ENCODE measurements at regions not wholly inside any gene's neighbourhood (a gene's known extent, or its start where the extent isn't known, plus 50 kb on each side); places are given as distances from the start of the nearest gene placed in this dataset.

DNA sequence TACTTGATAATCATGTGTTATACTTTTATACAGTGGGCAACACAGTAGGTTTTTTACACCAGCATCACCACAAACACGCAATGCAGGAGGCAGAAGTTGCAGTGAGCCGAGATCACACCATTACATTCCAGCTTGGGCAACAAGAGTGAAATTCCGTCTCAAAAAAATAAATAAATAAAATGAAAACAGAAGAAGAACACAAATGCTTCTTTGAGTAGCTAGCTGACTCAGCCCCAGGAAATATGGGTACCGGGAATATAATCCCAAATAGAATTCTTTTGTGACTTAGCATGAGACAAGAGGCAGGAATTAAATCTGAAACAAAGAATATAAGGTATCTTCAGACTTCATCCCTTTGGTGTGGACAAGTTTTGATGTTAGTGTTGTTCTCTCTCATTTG lies 164.2 kb upstream of the ATXN1 start:
- no TSS peak for BruUV-seq (replicated peaks)
- ChIA-PET CTCF (ENCODE audit: unreplicated experiment) (no interaction called here), POLR2A (no interaction called here)
- Histone ChIP-seq H4K20me1 (ENCODE audit: insufficient read depth, low read length) (no peaks in the 10 kb centered on the region), H3K4me2 (ENCODE audit: low read length) (no peak overlapping the region), H3K27ac (ENCODE audit: low read depth, low read length, poor library complexity, severe bottlenecking) (no peak overlapping the region), H3K79me2 (ENCODE audit: insufficient read depth, low read depth, low read length) (no peaks in the 10 kb centered on the region), H3K4me1 (ENCODE audit: insufficient read depth, low read length, poor library complexity, severe bottlenecking) (no peaks in the 10 kb centered on the region), H3K36me3 (ENCODE audit: insufficient read depth, low read length) (no peaks in the 10 kb centered on the region), H3K9me2 (ENCODE audit: insufficient read depth, low read length) (no peaks in the 10 kb centered on the region), H3K9me3 (ENCODE audit: low read length) (no peaks in the 10 kb centered on the region), H3K4me3 (ENCODE audit: low read depth, low read length, poor library complexity, severe bottlenecking) (no peak overlapping the region), H2AFZ (ENCODE audit: low read length) (no peak overlapping the region)
- DNase-seq (ENCODE audit: low spot score) = no peak
- intact Hi-C loops (cut with micrococcal nuclease; ENCODE audit: unreplicated experiment) = no loop called here
- no peak for TF ChIP-seq EZH2phosphoT487 (IDR thresholded peaks at IDR 0.05; ENCODE audit: borderline replicate concordance, low read depth, low read length)
- TF ChIP-seq, protein P1, sequence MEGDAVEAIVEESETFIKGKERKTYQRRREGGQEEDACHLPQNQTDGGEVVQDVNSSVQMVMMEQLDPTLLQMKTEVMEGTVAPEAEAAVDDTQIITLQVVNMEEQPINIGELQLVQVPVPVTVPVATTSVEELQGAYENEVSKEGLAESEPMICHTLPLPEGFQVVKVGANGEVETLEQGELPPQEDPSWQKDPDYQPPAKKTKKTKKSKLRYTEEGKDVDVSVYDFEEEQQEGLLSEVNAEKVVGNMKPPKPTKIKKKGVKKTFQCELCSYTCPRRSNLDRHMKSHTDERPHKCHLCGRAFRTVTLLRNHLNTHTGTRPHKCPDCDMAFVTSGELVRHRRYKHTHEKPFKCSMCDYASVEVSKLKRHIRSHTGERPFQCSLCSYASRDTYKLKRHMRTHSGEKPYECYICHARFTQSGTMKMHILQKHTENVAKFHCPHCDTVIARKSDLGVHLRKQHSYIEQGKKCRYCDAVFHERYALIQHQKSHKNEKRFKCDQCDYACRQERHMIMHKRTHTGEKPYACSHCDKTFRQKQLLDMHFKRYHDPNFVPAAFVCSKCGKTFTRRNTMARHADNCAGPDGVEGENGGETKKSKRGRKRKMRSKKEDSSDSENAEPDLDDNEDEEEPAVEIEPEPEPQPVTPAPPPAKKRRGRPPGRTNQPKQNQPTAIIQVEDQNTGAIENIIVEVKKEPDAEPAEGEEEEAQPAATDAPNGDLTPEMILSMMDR (conservative IDR thresholded peaks at IDR 0.05; ENCODE audit: low read length) = no peak

DNA sequence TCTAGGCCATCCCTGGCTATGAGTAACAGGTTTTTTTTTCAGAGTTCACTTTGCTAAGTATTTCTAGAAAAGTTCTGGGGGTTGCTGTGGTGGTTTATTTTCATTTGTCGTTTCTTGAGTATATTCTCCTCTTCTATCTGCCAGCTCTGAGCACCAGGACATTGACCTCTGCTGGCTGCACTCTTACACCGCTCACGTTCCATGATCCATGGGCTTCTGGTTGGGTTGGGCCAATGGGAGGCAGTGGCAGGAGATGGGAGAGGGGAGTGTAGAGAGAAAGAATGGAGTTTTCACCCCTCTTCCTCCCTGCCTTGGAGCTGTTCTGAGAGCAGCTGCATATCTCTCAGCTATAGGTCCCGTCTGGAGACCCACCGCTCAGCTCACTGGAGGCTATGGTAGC lies 161.0 kb upstream of the ATXN1 start:
- ChIA-PET CTCF (ENCODE audit: unreplicated experiment) (no interaction called here), POLR2A (no interaction called here)
- intact Hi-C loops (cut with micrococcal nuclease; ENCODE audit: unreplicated experiment) = no loop called here

DNA sequence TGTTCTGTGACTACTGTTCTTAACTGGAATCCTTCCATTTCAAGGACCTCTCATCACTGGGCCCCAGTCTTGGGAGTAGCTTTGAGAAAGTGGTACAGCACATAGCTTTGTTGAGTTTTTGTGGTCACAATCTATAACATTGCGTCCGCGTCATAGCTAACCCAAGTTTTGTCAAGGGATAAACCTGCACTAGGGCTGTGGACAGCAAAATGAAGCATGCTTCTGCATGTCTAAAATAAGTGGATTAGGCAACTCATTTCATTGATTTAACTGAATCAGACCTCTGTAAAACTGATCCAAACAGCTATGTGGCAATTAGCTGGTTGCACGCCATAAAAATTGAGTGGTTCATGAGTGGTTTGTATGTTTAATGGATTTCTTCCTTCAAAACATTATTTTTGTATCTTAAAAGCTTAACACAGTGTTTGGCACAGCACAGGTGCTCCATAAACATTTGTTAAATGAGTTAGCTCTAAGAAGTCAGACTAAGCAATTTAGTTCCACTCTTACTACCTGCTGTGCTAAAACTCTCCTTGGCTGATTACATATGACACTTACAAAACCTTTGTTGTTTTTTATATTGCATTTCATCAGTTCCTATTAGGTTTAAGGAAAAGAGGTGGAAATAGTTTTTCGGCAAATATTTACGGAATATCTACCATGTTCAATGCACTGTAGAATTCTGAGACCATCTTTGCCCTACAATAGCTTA lies 160.3 kb upstream of the ATXN1 start:
- Histone ChIP-seq H3K27ac (ENCODE audit: low read depth, low read length, poor library complexity, severe bottlenecking) (no peak overlapping the region), H3K9me3 (ENCODE audit: low read length) (no peaks in the 10 kb centered on the region), H3K4me2 (ENCODE audit: low read length) (no peak overlapping the region), H3K4me1 (ENCODE audit: insufficient read depth, low read length, poor library complexity, severe bottlenecking) (no peaks in the 10 kb centered on the region), H4K20me1 (ENCODE audit: insufficient read depth, low read length) (no peaks in the 10 kb centered on the region), H3K79me2 (ENCODE audit: insufficient read depth, low read depth, low read length) (no peaks in the 10 kb centered on the region), H2AFZ (ENCODE audit: low read length) (no peak overlapping the region), H3K36me3 (ENCODE audit: insufficient read depth, low read length) (no peaks in the 10 kb centered on the region), H3K4me3 (ENCODE audit: low read depth, low read length, poor library complexity, severe bottlenecking) (no peak overlapping the region), H3K9me2 (ENCODE audit: insufficient read depth, low read length) (no peaks in the 10 kb centered on the region)
- intact Hi-C loops (cut with micrococcal nuclease; ENCODE audit: unreplicated experiment) = no loop called here
- DNase-seq (ENCODE audit: low spot score) = no peak
- TF ChIP-seq EZH2phosphoT487 (IDR thresholded peaks at IDR 0.05; ENCODE audit: borderline replicate concordance, low read depth, low read length) = no peak
- TF ChIP-seq, protein P1 (conservative IDR thresholded peaks at IDR 0.05; ENCODE audit: low read length) = no peak
- POLR2A ChIA-PET = no interaction called here
- no TSS peak for BruUV-seq (replicated peaks)
- CTCF ChIA-PET (ENCODE audit: unreplicated experiment) = no interaction called here

More for the DNA sequence above, 161.0 kb upstream of the ATXN1 start:
- H3K27ac ChIP-seq (ENCODE audit: low read depth, low read length, poor library complexity, severe bottlenecking) = no peak overlapping the region
- no peak for DNase-seq (ENCODE audit: low spot score)
- no peaks in the 10 kb centered on the region for H3K36me3 ChIP-seq (ENCODE audit: insufficient read depth, low read length)
- H3K9me3 ChIP-seq (ENCODE audit: low read length) = no peaks in the 10 kb centered on the region
- H3K4me2 ChIP-seq (ENCODE audit: low read length) = no peak overlapping the region
- no peaks in the 10 kb centered on the region for H3K9me2 ChIP-seq (ENCODE audit: insufficient read depth, low read length)
- H3K4me1 ChIP-seq (ENCODE audit: insufficient read depth, low read length, poor library complexity, severe bottlenecking) = no peaks in the 10 kb centered on the region
- no peaks in the 10 kb centered on the region for H3K79me2 ChIP-seq (ENCODE audit: insufficient read depth, low read depth, low read length)
- no peak for TF ChIP-seq EZH2phosphoT487 (IDR thresholded peaks at IDR 0.05; ENCODE audit: borderline replicate concordance, low read depth, low read length)
- TF ChIP-seq, protein P1 (conservative IDR thresholded peaks at IDR 0.05; ENCODE audit: low read length) = no peak
- no TSS peak for BruUV-seq (replicated peaks)
- no peaks in the 10 kb centered on the region for H4K20me1 ChIP-seq (ENCODE audit: insufficient read depth, low read length)
- H2AFZ ChIP-seq (ENCODE audit: low read length) = no peak overlapping the region
- no peak overlapping the region for H3K4me3 ChIP-seq (ENCODE audit: low read depth, low read length, poor library complexity, severe bottlenecking)
